Lung (tissue), 11 donors: ENCODE measurements at regions not wholly inside any gene's neighbourhood (a gene's known extent, or its start where the extent isn't known, plus 50 kb on each side); places are given as distances from the start of the nearest gene placed in this dataset.

ENCODE experiments used
- ATAC-seq: fragments of 200-7000 bp; cut with Tn5 transposase; one replicate; pipeline ENCODE4 v1.9.1; 2020; ENCODE audit warnings: moderate number of reproducible peaks; ENCODE audit not compliant: insufficient read depth, low FRiP score
- DNase-seq, 3 donors: peaks; one replicate each; pipeline ENCODE4 v3.0.0-alpha.2; 2013 to 2017
- H3K27ac ChIP-seq, 2 donors: one replicate each; pipeline ENCODE4 v1.5.1; 2013; ENCODE audit warnings: mild to moderate bottlenecking in 2 of 2, moderate library complexity in 2 of 2, control low read depth in 1 of 2, inconsistent platforms in 1 of 2, low read depth in 1 of 2, low read length in 1 of 2
- H3K27me3 ChIP-seq, 3 donors: one replicate each; pipeline ENCODE4 v1.5.1; 2013; ENCODE audit warnings: low read length in 2 of 3; ENCODE audit not compliant: control insufficient read depth in 3 of 3, insufficient read depth in 3 of 3
- H3K36me3 ChIP-seq, 4 donors: one replicate each; pipeline ENCODE4 v1.5.1; 2013; ENCODE audit warnings: low read length in 4 of 4, mild to moderate bottlenecking in 1 of 4, moderate library complexity in 1 of 4; ENCODE audit not compliant: control insufficient read depth in 4 of 4, insufficient read depth in 4 of 4
- H3K4me1 ChIP-seq, 5 donors: one replicate each; pipeline ENCODE4 v1.5.1; 2013; ENCODE audit warnings: low read length in 5 of 5, mild to moderate bottlenecking in 2 of 5, moderate library complexity in 1 of 5; ENCODE audit not compliant: control insufficient read depth in 5 of 5, insufficient read depth in 5 of 5
- H3K4me3 ChIP-seq: one replicate; pipeline ENCODE4 v1.5.1; 2013; ENCODE audit warnings: mild to moderate bottlenecking, control low read depth, moderate library complexity
- H3K9ac ChIP-seq, 2 donors: one replicate each; pipeline ENCODE4 v1.5.1; 2013; ENCODE audit warnings: low read length in 2 of 2, control low read depth in 1 of 2; ENCODE audit not compliant: insufficient read depth in 1 of 2
- H3K9me3 ChIP-seq, 4 donors: one replicate each; pipeline ENCODE4 v1.5.1; 2013; ENCODE audit warnings: low read length in 3 of 4, mild to moderate bottlenecking in 1 of 4, moderate library complexity in 1 of 4; ENCODE audit not compliant: control insufficient read depth in 4 of 4, insufficient read depth in 3 of 4
- WGBS, 2 donors: extraction: QIAGEN DNeasy Blood & Tissue Kit; methylation state at CpG; one replicate each; pipeline ENCODE4 v1.1.7; 2013; 5-methylcytosine and 5-hydroxymethylcytosine counted together
- TF ChIP-seq, protein P1 (sequence below): IDR thresholded peaks from 2 replicates; pipeline ENCODE4 v1.5.1; 2012; ENCODE audit warnings: mild to moderate bottlenecking; ENCODE audit errors: control extremely low read depth, extremely low read depth
- donor health status: control.
- donor health status: control.
- donor health status: Bipolar disorder and iron deficiency.
- donor health status: healthy.
- donor health status: DM: yes; HTN: yes; CAD: no.

DNA sequence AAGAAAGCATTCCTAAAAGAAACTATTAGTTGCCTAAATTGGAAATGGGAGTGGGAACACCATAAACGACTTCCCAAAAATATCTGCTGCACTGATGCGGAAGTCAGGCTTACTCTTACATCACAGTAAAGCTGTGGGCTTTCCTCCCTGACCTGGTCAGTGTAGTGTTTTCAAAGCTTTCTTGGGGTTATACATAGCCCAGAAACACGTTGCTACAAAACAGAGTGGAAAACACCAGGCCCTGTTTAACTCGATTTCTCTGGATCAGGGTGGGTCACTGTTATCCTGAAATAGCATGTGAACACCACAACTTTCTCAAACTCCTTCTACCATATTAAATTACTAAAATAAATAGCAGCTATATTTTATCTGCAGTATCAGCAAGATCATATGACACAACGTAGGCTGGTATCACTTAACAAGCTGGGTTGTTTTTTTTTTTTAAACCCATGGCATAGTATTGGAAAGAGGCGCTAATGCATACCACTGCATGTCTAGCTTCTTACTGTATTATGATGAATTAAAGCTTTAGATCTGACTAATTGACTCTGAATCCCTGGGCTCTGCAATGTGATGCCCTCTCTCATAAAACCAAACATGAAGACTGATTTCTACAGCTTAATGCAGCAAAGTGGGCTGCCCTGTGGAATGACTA, 184.6 kb downstream of the TGFB2 start:
- TF ChIP-seq, protein P1, sequence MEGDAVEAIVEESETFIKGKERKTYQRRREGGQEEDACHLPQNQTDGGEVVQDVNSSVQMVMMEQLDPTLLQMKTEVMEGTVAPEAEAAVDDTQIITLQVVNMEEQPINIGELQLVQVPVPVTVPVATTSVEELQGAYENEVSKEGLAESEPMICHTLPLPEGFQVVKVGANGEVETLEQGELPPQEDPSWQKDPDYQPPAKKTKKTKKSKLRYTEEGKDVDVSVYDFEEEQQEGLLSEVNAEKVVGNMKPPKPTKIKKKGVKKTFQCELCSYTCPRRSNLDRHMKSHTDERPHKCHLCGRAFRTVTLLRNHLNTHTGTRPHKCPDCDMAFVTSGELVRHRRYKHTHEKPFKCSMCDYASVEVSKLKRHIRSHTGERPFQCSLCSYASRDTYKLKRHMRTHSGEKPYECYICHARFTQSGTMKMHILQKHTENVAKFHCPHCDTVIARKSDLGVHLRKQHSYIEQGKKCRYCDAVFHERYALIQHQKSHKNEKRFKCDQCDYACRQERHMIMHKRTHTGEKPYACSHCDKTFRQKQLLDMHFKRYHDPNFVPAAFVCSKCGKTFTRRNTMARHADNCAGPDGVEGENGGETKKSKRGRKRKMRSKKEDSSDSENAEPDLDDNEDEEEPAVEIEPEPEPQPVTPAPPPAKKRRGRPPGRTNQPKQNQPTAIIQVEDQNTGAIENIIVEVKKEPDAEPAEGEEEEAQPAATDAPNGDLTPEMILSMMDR = no peak
- H3K36me3 ChIP-seq = no peaks in the 10 kb centered on the region
- ATAC-seq (no peak), DNase-seq (no peak)
- H3K9me3 ChIP-seq = no peaks in the 10 kb centered on the region
- no peak overlapping the region for H3K9ac ChIP-seq
- no peak overlapping the region for H3K4me3 ChIP-seq
- 77 to 80% methylated on average over 6 of the region's 6 CpGs for WGBS, 2 donors
- H3K27me3 ChIP-seq = no peaks in the 10 kb centered on the region
- peaks cover 0 to 34% (median 0%) of the 10 kb centered on the region in 5 donors for H3K4me1 ChIP-seq
- H3K27ac ChIP-seq = no peak overlapping the region

GRCh38 chr1:218531936-218532335, 186.8 kb downstream of the TGFB2 start:
- H3K36me3 ChIP-seq = no peaks in the 10 kb centered on the region

GRCh38 chr1:218536296-218536986, 191.3 kb downstream of the TGFB2 start:
- TF ChIP-seq, protein P1 = no peak
- peaks cover 0 to 1% (median 0%) of the 10 kb centered on the region in 4 donors for H3K9me3 ChIP-seq
- H3K36me3 ChIP-seq = no peaks in the 10 kb centered on the region
- H3K4me1 ChIP-seq = peaks cover 0 to 2% (median 0%) of the 10 kb centered on the region in 5 donors
- no peak overlapping the region for H3K9ac ChIP-seq
- H3K27me3 ChIP-seq = no peaks in the 10 kb centered on the region
- no peak overlapping the region for H3K4me3 ChIP-seq
- WGBS, 2 donors = 73 to 79% methylated on average over 2 of the region's 2 CpGs
- no peak overlapping the region for H3K27ac ChIP-seq
- DNase-seq (no peak), ATAC-seq (no peak)

More at GRCh38 chr1:218531936-218532335, 186.8 kb downstream of the TGFB2 start:
- DNase-seq = no peak
- H3K9me3 ChIP-seq = peaks cover 0 to 1% (median 0%) of the 10 kb centered on the region in 4 donors
- TF ChIP-seq, protein P1 = no peak
- no peak for ATAC-seq
- peaks cover 0 to 27% (median 0%) of the 10 kb centered on the region in 5 donors for H3K4me1 ChIP-seq
- no peak overlapping the region for H3K4me3 ChIP-seq
- WGBS, 2 donors = 92 to 98% methylated on average over 5 of the region's 5 CpGs
- no peak overlapping the region for H3K27ac ChIP-seq
- H3K27me3 ChIP-seq = no peaks in the 10 kb centered on the region
- no peak overlapping the region for H3K9ac ChIP-seq
